K562 (cell line): ENCODE measurements at regions not wholly inside any gene's neighbourhood (a gene's known extent, or its start where the extent isn't known, plus 50 kb on each side); places are given as distances from the start of the nearest gene placed in this dataset.

Experiments used
- EGR1 ChIP-seq: fragments of 450-650 bp; conservative IDR thresholded peaks from 2 replicates; pipeline ENCODE4 v1.6.1; 2017; ENCODE audit warnings: mild to moderate bottlenecking
- GABPB2 ChIP-seq: fragments of 250-450 bp; sonication (Bioruptor Pico); conservative IDR thresholded peaks from 2 replicates; pipeline ENCODE4 v1.5.1; 2021; ENCODE audit warnings: mild to moderate bottlenecking
- MAFG ChIP-seq: fragments of 450-650 bp; conservative IDR thresholded peaks from 2 replicates; pipeline ENCODE4 v1.6.1; 2016; ENCODE audit warnings: missing genetic modification characterization, missing compliant biosample characterization
- NR1H2 ChIP-seq: sonication (generic); formaldehyde crosslinking; IDR thresholded peaks from 2 replicates; pipeline ENCODE4 v1.4.0; 2020; ENCODE audit warnings: mild to moderate bottlenecking, missing genetic modification reagents
- SREBF2 ChIP-seq: sonication (generic); formaldehyde crosslinking; IDR thresholded peaks from 2 replicates; pipeline ENCODE4 v1.4.0; 2020; ENCODE audit warnings: mild to moderate bottlenecking, missing genetic modification reagents
- STAT5A ChIP-seq: IDR thresholded peaks from 2 replicates; pipeline ENCODE4 v1.6.1; 2012; ENCODE audit warnings: low read length, inconsistent platforms, borderline replicate concordance
- TF ChIP-seq, protein P1 (sequence below): fragments of 150-350 bp; conservative IDR thresholded peaks from 2 replicates; pipeline ENCODE4 v1.6.1; 2014; ENCODE audit warnings: low read length
- TF ChIP-seq, protein P2 (sequence below): fragments of 450-650 bp; IDR thresholded peaks from 2 replicates; pipeline ENCODE4 v1.6.1; 2017; ENCODE audit warnings: antibody characterized with exemption, mild to moderate bottlenecking

DNA sequence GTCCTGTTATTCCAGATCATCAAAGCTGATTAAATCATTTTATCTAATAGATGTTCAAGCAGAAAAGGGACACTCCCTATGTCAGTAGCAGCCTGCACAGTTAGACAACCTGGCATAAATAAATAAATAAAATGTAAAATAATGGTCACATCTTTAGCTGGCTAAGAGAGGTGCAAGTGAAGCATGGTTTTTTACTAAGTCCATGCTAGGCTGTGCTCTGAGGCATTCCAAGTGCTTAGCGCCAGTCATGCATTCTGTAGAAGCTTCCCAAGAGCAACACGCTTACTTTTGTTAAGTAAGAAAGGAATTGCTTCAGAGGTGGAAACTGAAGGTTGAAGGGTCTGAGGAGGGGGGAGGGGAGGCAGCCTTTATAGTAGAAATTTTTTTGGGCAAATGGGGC lies 351.2 kb downstream of the CDH2 start:
- TF ChIP-seq, protein P1, sequence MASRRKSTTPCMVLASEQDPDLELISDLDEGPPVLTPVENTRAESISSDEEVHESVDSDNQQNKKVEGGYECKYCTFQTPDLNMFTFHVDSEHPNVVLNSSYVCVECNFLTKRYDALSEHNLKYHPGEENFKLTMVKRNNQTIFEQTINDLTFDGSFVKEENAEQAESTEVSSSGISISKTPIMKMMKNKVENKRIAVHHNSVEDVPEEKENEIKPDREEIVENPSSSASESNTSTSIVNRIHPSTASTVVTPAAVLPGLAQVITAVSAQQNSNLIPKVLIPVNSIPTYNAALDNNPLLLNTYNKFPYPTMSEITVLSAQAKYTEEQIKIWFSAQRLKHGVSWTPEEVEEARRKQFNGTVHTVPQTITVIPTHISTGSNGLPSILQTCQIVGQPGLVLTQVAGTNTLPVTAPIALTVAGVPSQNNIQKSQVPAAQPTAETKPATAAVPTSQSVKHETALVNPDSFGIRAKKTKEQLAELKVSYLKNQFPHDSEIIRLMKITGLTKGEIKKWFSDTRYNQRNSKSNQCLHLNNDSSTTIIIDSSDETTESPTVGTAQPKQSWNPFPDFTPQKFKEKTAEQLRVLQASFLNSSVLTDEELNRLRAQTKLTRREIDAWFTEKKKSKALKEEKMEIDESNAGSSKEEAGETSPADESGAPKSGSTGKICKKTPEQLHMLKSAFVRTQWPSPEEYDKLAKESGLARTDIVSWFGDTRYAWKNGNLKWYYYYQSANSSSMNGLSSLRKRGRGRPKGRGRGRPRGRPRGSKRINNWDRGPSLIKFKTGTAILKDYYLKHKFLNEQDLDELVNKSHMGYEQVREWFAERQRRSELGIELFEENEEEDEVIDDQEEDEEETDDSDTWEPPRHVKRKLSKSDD, result no peak
- TF ChIP-seq, protein P2, sequence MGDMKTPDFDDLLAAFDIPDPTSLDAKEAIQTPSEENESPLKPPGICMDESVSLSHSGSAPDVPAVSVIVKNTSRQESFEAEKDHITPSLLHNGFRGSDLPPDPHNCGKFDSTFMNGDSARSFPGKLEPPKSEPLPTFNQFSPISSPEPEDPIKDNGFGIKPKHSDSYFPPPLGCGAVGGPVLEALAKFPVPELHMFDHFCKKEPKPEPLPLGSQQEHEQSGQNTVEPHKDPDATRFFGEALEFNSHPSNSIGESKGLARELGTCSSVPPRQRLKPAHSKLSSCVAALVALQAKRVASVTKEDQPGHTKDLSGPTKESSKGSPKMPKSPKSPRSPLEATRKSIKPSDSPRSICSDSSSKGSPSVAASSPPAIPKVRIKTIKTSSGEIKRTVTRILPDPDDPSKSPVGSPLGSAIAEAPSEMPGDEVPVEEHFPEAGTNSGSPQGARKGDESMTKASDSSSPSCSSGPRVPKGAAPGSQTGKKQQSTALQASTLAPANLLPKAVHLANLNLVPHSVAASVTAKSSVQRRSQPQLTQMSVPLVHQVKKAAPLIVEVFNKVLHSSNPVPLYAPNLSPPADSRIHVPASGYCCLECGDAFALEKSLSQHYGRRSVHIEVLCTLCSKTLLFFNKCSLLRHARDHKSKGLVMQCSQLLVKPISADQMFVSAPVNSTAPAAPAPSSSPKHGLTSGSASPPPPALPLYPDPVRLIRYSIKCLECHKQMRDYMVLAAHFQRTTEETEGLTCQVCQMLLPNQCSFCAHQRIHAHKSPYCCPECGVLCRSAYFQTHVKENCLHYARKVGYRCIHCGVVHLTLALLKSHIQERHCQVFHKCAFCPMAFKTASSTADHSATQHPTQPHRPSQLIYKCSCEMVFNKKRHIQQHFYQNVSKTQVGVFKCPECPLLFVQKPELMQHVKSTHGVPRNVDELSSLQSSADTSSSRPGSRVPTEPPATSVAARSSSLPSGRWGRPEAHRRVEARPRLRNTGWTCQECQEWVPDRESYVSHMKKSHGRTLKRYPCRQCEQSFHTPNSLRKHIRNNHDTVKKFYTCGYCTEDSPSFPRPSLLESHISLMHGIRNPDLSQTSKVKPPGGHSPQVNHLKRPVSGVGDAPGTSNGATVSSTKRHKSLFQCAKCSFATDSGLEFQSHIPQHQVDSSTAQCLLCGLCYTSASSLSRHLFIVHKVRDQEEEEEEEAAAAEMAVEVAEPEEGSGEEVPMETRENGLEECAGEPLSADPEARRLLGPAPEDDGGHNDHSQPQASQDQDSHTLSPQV, result no peak
- no peak for TF ChIP-seq STAT5A
- TF ChIP-seq SREBF2 (CRISPR knock-in tag), result no peak
- TF ChIP-seq GABPB2 (CRISPR knock-in tag), result no peak
- TF ChIP-seq MAFG, result no peak
- TF ChIP-seq NR1H2 (CRISPR knock-in tag), result no peak
- no peak for TF ChIP-seq EGR1
